ENCODE measurements at regions not wholly inside any gene's neighbourhood (a gene's known extent, or its start where the extent isn't known, plus 50 kb on each side); places are given as distances from the start of the nearest gene placed in this dataset.

DNA sequence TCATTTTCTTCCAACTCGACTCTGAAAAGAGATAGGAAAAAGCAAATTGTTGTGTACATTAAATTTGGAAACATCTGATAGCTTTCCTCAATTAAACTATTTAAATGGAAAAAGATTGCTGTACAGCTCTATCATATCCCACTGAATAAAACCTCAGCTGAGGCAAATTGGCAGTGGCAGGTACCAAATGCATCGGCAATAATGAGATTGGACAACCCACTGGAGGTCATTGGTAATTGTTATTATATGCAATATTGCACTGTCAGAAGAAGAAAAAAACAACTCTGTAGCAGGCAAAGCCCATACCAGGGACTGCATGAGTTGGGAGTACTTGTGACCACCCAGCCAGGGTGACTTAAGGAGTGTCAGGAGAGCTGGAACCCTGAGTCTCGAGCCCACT lies 291.6 kb upstream of the SKOR2 start:
- no peak for DNase-seq (ENCODE audit: low read depth)

DNA sequence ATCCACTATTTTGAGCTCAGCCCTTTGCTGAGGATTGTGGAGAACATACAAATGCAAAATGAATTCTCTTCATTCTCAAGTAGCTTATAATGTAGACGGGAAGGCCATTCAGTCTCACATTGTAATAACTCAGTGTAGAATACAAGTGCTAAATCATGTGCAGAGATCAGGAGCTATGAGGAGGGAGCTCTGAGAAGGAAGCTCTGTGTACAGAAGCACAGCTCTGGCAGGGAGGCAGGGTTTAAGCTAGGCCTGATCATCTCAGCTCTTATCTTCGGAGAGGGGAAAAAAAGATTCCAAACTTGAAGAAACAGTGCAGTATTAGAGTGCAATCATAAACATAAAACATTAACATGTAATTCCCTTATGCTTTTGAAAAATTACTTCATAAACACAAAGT lies 291.1 kb upstream of the SKOR2 start:
- no peak for DNase-seq (ENCODE audit: low read depth)

DNA sequence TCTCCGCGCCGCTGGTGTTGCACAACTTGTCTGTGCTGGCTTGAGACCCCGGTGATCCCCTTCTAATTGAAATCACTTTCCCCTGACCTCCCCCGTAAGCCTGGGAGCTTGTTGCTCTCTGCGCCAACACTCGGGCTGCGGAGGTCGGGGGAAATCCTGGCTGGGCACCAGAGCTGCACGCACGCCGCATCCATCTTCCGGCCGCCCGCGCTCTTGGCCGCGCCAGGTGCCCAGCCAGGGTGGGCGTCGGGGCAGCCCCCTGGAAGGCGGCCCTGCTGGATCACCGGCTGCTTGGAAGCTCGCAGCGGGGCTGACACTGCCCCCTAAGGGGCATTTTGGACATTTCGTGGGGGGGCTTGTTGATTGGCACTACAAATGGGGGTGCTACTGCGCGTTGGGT lies 280.3 kb upstream of the SKOR2 start:
- DNase-seq (ENCODE audit: low read depth) = no peak

DNA sequence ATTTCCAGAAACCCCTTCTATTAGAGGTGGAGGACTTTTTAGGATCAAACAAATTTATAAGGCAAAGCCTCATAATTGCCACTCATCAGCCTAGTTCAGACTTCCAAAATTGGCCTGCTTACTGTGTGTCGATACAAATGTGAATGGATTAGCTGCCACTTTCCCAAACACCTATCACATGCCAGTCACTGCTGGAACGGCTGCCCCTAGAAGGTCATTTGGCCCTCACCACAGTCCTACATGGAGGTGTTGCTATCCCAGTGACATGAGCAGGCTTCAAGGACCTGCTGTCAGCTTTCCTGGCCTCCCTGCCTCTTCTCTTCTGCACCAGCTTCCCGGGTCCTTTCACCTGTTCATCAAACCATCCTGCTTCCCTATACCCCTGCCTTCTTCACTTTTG lies 279.2 kb upstream of the SKOR2 start:
- DNase-seq (ENCODE audit: low read depth) = no peak

DNA sequence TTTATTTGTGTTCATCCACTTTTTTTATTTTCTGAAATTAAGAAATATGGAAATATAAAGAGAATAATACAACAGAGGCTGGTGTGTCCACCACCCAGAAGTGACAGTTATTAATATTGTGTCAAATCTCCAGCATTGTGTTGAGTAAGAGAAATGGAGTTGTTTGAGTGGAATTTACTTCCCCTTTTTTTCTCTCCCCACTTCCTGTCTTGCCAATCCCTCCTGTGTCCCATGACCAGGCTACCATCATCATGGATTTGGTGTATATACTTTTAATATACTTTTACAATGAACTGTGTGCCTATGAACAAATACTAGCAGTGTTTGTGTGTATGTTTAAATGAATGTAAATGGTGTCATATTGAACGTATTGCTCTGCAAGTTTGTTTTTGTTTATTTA lies 276.9 kb upstream of the SKOR2 start:
- DNase-seq (ENCODE audit: low read depth) = no peak

DNA sequence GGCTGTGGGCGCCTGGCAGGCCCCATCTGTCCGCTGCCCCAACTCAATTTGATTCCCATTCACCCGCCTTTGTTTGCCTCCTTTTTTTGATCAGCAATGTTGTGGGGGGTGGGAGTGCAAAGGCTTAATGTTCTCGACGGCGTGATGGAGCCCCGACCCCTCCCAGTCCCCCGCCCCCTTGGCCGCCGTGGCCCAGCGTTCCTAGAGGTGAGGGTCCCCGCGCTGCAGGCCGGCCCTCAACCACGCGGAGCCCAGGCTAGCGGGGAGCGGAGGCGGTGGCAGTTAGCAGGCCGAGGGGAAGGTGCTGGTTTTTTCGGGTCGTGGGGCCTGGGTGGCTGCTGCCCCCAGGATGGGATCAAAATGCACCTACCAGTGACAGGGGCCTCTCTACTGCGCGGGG lies 274.7 kb upstream of the SKOR2 start:
- DNase-seq (ENCODE audit: low read depth) = no peak

DNA sequence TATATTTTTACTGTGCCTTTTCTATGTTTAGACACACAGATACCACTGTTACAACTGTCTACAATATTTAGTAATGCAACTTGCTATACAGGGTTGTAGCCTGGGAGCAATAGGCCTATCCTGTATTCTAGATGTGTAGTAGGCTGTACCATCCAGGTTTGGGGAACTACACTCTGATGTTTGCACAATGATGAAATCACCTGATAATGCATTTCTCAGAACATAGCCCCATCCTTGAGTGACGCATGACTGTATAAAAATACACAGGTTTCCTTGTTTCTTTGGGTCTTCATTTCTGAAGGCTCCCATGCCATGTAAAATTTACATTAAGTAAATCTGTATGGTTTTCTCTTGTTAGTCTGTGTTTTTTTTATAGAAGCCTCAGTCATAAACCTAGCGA lies 270.9 kb upstream of the SKOR2 start:
- no peak for DNase-seq (ENCODE audit: low read depth)

DNA sequence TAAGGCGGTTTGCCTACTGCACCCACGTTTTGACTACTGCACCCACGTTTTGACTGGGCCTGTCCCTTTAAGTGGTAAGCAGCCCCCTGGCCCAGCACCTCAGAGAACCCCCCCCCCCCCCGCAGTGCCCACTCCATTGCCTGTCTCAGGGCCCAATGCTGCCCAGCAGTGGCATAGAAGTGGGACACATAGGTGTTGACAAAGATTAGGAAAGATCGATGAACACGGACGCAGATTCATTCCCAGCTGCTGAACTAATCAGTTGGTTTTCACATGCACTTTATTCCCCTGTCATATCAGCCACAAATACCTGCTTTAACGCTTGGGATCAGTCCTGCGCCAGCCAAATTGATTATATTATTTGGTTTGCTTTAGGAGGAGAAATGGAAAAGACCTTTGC lies 268.8 kb upstream of the SKOR2 start:
- DNase-seq (ENCODE audit: low read depth) = no peak

DNA sequence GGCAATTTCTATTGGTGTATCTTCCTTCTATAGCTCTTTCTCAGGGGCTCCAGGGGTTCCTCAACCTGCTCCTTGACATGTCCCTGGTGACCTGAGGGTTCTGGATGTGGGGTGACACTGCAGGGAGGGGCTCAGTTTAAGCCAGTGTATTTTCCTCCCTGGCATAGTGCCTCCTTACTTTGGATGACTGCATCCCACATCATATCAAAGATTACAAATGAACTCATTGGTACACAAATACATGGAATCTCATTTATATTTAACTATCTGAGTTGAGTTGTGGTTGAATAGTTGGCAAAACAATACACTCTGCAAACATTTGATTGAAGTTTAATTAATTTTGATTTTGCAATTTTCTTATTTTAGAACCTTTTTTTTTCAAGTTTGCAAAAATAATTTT lies 268.2 kb upstream of the SKOR2 start:
- no peak for DNase-seq (ENCODE audit: low read depth)

DNA sequence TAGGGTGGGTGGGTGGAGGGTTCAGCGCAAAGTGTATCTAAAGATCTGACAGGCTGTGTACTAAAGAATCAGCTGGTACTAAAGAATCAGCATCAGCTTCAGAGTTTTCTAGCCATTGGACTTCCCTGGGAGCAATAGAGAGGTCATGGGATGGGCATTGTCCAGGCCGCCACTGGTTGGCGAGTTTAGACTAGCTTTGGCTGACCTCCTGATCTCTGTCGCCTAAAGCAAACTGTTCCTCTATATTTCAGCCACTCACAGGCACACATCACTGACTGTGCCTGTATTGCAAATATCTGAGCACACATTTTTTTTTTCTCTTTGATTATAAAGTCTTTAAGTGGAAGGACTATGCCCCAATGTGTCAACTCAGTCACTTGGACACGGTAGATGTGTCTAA lies 267.8 kb upstream of the SKOR2 start:
- no peak for DNase-seq (ENCODE audit: low read depth)

DNA sequence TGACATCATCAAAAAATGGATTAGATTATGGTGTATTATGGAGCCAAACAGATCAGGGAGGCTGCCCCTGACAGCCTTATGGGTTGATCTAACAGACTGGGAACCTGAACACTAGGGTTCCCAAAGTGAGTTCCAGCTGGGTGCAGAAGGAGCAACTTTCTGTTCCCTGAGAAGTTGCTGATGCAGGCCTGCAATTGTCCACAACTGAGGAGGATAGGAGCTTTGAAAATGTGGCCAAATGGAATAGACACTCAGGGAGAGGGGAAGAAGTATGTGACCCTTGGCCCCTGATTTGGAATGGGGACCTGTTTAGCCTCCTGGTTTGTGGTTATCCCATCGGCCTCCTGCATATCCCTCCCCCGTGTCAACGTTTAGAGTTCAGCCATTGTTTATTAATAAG lies 262.2 kb upstream of the SKOR2 start:
- no peak for DNase-seq (ENCODE audit: low read depth)

DNA sequence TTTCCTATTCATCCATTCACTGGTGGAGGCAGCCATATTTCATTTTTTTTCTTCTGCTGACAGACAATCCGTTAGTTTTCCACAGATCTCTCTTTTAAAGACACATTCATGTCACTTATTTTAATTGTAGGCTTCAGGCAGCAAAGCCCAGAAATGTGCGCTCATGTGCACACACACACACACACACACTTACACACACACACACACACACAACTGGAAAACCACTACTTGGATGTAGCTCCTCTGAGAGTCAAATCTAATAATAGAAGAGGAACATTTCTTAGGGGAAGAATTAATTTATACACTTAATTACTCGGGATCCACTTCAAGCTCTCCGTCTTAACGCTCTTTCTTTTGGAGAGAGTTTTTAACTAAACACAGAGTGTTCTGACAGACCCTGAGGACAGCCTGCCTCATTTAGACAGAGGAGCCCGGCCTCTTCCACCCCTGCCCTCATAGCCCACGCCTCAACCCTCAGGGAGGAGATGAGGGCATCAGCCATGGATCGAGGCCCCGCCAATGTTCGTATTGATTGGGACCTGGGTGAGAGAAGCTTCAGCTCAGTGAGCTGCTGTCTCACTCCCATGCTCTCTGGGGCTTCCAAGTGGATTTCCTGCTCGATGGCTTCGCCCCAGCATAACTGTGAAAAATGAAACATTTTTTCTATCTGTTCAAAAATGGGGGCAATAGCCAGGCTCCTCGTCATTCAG lies 261.4 kb upstream of the SKOR2 start:
- no peak for DNase-seq (ENCODE audit: low read depth)

DNA sequence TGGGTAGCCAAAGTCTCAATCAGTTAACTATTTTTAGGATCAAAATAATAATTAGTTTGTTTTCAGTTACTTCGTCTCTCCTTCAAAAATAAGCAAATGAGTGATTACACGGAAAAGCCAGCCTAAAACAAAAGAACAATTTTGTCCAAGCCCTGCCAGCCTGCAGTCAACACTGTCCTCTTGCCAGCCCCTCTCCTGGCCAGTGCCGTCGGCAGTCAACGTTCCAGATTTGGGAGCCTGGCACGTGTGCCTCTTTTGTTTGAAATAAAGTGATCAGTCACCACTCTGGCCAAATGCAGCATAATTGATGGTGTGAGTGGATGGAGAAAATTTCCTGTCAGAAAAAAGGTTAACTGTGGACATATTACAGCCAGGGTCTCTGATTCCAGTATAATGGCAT lies 260.6 kb upstream of the SKOR2 start:
- no peak for DNase-seq (ENCODE audit: low read depth)

DNA sequence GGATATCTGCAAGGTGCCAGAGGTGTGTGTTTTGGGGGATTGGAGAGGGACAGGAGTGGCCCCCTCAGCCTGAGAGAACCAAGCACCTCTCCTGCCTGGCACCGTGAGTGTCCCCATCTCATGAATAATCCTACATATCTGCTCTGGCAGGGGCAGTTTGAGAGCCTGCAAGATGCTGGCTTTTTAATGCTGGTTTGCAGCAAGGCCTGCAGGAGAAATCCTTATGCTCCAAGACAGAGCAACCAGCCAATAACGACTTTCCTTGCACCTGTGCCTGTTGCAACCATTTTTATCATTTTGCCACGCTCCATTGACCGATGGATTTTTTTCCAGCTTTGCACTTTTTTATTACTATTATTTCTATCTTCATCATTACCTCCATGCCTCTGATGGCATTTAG lies 259.4 kb upstream of the SKOR2 start:
- no peak for DNase-seq (ENCODE audit: low read depth)

DNA sequence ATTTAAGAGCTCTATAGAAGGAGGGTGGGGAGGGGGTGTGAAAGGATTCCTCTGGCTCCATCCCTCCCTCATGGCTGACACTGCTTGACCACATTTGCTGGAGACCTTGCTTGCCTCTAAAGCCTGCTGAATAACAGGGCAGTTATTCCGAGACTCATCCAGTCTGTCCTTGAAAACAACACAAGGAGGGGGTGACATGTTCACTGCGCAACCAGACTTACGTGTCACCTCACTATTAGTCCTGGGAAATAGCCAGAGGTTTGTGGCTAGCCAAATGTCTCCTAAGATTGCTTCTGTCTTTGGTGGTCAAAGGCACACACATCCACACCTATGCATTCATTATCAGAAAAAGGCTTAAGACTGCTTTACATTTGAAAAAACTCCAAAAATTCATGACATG lies 256.2 kb upstream of the SKOR2 start:
- DNase-seq (ENCODE audit: low read depth) = no peak

DNA sequence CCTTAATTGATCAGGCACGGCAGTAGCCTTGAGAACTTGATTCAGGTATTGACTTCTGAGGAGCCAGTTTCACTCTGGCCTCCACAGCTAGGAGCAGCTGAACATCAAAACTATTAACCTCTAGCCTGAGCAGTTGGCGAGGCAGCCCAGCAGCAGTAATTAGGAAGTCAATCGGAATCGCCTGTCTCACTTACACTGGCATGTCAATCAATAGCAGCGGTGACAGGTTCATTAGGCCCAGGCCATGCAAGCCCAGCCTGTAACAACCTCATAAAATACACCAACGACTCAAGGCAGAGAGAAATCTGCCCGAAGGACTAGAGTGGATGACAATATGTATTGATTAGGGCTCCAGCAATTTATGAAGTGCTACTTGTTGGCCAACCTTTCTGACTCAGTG lies 255.4 kb upstream of the SKOR2 start:
- no peak for DNase-seq (ENCODE audit: low read depth)

DNA sequence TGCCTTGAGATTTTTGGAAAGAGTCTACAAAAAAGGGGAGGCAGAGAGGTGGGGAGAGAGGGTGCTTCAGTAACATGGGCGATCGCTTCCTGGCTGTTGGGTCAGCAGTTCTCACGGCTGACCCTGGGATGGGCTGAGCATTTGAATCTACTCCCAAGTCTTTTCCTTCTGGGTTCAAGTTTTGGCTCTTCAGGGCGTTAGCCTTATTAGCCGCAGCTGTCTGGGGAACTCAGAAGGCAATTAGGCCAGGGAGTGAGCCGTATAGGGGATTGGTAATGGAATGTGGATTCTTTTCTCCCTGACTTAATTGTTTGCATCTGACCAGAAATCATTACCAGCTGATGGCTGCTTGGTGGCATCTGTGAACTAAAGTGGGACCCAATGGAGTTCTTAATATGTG lies 250.5 kb upstream of the SKOR2 start:
- no peak for DNase-seq (ENCODE audit: low read depth)

DNA sequence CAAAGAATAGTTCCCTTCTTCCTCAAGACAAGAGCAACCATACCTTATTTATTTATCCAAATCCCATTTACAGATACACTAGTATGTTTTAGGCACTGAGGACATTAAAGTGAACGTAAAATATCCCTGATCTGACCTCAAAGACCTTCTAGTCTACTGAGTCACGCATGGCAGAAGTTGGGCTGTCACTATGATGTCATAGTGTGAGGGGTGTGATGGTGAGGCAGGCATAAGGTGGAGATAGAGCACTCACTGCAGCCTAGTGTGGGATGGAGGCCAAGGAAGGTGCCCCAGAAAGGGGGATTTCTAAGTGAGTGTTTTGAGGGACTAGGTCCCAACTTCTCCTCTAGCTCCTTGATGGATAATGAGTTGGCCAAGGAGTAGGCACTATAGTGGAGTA lies 249.5 kb upstream of the SKOR2 start:
- no peak for DNase-seq (ENCODE audit: low read depth)

DNA sequence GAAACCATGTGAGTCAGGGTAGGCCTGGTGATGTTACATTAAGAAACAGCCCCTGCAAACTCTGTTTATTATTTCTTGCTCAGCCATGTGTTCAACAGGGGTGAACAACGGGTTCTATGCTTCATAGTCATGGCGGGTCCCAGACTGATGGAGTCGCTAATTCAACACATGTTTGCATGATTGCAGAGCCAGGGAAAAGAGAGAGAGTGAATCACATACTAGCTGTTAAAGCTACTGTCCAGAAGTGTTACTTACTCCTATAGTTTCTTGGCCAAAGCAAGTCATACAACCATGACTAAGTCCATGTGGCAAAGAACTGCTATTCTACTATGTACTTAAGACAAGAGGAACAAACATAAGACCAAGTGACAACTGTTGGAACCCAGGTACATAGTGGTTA lies 241.2 kb upstream of the SKOR2 start:
- DNase-seq (ENCODE audit: low read depth) = no peak

DNA sequence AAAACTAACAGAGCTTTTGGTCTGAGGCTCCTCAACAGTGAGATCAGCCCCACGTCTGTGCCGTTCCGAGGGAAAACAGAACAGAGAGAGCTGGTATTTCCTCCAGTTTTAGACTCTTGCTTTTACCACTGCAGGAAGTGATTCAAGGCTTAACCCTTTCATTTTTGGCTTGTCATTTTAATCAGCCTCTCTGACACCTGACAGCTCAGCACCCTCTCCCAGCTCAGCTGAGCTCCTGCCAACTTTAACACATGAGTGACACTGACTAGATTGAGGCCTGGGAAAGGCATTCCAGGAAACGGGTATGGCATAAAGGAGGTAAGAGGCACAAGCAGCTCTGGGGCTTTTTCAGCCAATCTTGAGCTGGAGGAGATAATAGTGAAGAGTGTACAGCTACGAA lies 239.4 kb upstream of the SKOR2 start:
- DNase-seq (ENCODE audit: low read depth) = no peak

DNA sequence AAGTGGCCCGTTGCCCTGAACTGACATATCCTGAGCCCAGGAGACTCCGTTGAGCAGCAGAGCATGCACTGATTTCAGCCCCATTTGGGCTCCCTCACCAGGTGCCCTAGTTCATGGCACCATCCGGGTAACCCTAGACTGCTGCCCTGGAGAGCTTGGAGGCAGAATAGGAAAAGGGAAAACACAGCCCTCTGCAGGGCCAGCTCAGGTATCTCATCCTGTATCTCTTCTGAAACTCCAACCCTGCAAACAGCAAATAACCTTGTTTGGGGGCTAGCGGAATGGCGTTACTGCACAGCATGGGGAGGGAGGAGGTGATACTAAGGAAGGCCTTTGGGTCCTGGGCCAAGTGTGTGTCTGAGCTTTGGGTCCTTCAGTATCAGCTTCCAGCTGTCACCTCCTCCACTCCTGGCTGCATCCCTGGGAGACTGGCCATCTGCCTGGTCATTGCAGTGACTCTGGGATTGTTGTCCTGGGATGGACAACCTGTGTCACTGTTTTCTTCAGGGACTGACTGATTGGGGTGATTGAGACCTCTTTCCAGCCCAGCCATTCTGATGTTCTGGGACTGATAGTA lies 233.8 kb upstream of the SKOR2 start:
- no peak for DNase-seq (ENCODE audit: low read depth)

DNA sequence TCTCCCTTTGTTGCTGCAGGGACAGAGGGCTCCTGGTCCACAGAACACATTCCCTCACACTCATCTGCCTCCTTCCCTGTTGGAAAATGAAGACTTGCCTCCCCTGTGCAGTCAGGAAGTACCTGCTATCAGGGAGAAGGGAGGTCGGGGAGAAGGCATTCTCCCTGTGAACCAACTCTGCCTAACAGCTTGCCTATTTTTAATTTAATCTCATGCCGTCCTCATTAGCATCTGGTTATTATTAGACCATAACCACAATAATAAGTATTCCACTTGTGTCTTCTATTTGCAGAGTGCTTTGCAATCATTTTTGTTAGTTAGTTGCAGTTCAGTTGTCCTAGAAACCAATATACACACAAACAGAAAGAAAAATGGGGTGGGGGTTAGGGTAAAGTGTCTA lies 232.6 kb upstream of the SKOR2 start:
- no peak for DNase-seq (ENCODE audit: low read depth)

DNA sequence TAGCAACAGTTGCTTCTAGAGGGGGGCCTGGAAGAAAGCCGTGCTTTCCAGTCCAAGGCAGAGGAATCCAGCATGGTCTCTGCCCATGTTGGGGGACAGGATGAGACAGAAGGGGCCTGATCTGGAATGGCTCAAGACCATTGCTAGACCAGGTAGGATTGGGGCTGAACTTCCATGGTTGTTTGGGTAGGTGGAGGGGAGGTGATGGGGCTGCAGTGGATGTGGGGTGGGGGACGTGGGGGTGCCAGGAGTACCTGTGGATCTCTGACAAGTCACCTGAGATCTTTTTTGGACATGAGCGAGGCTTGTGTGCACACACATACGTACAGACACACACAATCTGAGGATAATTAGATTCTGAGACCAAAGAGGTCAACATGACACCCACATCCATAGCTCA lies 228.7 kb upstream of the SKOR2 start:
- DNase-seq (ENCODE audit: low read depth) = no peak

DNA sequence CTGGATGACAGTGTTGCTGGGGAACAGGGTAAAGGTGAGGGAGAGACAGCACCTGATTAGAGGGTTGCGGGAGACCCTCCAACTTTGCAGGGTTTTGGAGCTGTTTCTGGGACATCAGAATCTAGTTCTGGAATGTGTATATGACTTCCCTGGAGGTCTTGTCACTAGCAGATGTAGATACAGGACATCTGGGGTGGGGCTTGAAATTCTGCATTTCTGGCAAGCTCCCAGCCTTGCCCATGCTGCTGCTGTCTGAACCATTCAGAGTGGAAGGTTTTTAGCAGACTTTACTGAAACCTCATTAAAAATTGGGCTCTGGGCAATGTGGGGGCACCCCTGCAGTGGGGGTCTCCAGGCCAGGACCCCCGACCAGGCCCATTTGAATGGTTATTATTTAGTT lies 220.3 kb upstream of the SKOR2 start:
- DNase-seq (ENCODE audit: low read depth) = no peak

DNA sequence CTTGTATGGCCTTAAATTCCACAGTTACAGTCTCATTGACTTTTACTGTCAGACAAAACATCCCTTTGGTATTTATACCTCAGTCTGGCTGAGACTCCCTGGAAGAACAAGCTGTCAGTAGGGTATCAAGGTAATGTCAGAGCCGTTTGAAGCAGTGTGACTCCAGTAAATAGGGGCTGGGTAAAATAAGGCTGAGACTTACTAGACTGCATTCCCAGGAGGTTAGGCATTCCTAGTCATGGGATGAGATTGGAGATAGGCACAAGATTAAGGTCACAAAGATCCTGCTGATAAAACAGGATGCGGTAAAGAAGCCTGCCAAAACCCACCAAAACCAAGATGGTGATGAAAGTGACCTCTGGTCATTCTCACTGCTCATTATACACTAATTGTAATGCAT lies 219.5 kb upstream of the SKOR2 start:
- no peak for DNase-seq (ENCODE audit: low read depth)
